ENCODE measurements at regions not wholly inside any gene's neighbourhood (a gene's known extent, or its start where the extent isn't known, plus 50 kb on each side); places are given as distances from the start of the nearest gene placed in this dataset.

GRCh38 chr10:21308018-21308417 is 217.5 kb downstream of the SKIDA1 start:
- Histone ChIP-seq H2AFZ (ENCODE audit: low read depth, low read length) (no peak overlapping the region), H3K36me3 (replicated peaks; ENCODE audit: low read depth, low read length) (no peaks in the 10 kb centered on the region), H3K27ac (ENCODE audit: low read length) (no peak overlapping the region), H3K79me2 (ENCODE audit: low read length) (no peaks in the 10 kb centered on the region), H3K9ac (ENCODE audit: low read length) (no peak overlapping the region), H3K4me2 (ENCODE audit: low read length) (no peak overlapping the region), H3K4me3 (ENCODE audit: low read length) (no peak overlapping the region), H3K9me3 (ENCODE audit: insufficient read depth, low read length) (no peaks in the 10 kb centered on the region), H3K4me1 (ENCODE audit: low read length) (no peaks in the 10 kb centered on the region), H4K20me1 (ENCODE audit: insufficient read depth, low read length) (no peaks in the 10 kb centered on the region), H3K27me3 (ENCODE audit: low read depth, low read length) (no peaks in the 10 kb centered on the region)
- TF ChIP-seq EZH2phosphoT487 (IDR thresholded peaks at IDR 0.05; ENCODE audit: low read depth), result no peak
- TF ChIP-seq, protein P1, sequence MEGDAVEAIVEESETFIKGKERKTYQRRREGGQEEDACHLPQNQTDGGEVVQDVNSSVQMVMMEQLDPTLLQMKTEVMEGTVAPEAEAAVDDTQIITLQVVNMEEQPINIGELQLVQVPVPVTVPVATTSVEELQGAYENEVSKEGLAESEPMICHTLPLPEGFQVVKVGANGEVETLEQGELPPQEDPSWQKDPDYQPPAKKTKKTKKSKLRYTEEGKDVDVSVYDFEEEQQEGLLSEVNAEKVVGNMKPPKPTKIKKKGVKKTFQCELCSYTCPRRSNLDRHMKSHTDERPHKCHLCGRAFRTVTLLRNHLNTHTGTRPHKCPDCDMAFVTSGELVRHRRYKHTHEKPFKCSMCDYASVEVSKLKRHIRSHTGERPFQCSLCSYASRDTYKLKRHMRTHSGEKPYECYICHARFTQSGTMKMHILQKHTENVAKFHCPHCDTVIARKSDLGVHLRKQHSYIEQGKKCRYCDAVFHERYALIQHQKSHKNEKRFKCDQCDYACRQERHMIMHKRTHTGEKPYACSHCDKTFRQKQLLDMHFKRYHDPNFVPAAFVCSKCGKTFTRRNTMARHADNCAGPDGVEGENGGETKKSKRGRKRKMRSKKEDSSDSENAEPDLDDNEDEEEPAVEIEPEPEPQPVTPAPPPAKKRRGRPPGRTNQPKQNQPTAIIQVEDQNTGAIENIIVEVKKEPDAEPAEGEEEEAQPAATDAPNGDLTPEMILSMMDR (IDR thresholded peaks at IDR 0.05; ENCODE audit: low read depth, low read length), result no peak

GRCh38 chr10:21304608-21305007 is 220.9 kb downstream of the SKIDA1 start:
- Histone ChIP-seq H3K9ac (ENCODE audit: low read length) (no peak overlapping the region), H3K9me3 (ENCODE audit: insufficient read depth, low read length) (no peaks in the 10 kb centered on the region), H3K4me2 (ENCODE audit: low read length) (no peak overlapping the region), H3K4me1 (ENCODE audit: low read length) (no peaks in the 10 kb centered on the region), H3K27me3 (ENCODE audit: low read depth, low read length) (no peaks in the 10 kb centered on the region), H3K79me2 (ENCODE audit: low read length) (no peaks in the 10 kb centered on the region), H3K27ac (ENCODE audit: low read length) (no peak overlapping the region), H2AFZ (ENCODE audit: low read depth, low read length) (no peak overlapping the region), H3K4me3 (ENCODE audit: low read length) (no peak overlapping the region), H4K20me1 (ENCODE audit: insufficient read depth, low read length) (no peaks in the 10 kb centered on the region), H3K36me3 (replicated peaks; ENCODE audit: low read depth, low read length) (no peaks in the 10 kb centered on the region)
- TF ChIP-seq, protein P1 (IDR thresholded peaks at IDR 0.05; ENCODE audit: low read depth, low read length), result no peak
- no peak for TF ChIP-seq EZH2phosphoT487 (IDR thresholded peaks at IDR 0.05; ENCODE audit: low read depth)

DNA sequence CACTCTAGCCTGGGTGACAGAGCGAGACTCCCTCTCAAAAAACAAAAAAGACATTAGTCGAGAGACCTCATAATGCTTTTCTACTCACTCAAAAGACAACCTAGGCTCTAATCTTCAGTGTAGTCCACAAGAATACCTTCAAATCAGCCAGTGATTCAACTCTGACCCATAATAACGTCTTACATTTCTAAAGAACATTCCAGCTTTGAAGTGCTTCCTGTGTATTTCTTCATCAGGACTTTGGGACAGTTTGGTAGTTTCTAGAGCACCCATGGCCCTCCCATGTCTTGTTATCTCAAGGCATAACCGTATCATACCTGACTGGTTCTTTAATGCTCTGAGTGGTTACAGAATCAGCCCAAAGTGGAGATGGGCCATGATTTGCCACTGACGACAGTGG is 221.3 kb downstream of the SKIDA1 start:
- Histone ChIP-seq H3K4me3 (ENCODE audit: low read length) (no peak overlapping the region), H3K27ac (ENCODE audit: low read length) (no peak overlapping the region), H3K79me2 (ENCODE audit: low read length) (no peaks in the 10 kb centered on the region), H2AFZ (ENCODE audit: low read depth, low read length) (no peak overlapping the region), H3K4me1 (ENCODE audit: low read length) (no peaks in the 10 kb centered on the region), H3K4me2 (ENCODE audit: low read length) (no peak overlapping the region), H3K9ac (ENCODE audit: low read length) (no peak overlapping the region), H4K20me1 (ENCODE audit: insufficient read depth, low read length) (no peaks in the 10 kb centered on the region), H3K9me3 (ENCODE audit: insufficient read depth, low read length) (no peaks in the 10 kb centered on the region), H3K27me3 (ENCODE audit: low read depth, low read length) (no peaks in the 10 kb centered on the region), H3K36me3 (replicated peaks; ENCODE audit: low read depth, low read length) (no peaks in the 10 kb centered on the region)
- TF ChIP-seq EZH2phosphoT487 (IDR thresholded peaks at IDR 0.05; ENCODE audit: low read depth), result no peak
- TF ChIP-seq, protein P1 (IDR thresholded peaks at IDR 0.05; ENCODE audit: low read depth, low read length), result no peak

DNA sequence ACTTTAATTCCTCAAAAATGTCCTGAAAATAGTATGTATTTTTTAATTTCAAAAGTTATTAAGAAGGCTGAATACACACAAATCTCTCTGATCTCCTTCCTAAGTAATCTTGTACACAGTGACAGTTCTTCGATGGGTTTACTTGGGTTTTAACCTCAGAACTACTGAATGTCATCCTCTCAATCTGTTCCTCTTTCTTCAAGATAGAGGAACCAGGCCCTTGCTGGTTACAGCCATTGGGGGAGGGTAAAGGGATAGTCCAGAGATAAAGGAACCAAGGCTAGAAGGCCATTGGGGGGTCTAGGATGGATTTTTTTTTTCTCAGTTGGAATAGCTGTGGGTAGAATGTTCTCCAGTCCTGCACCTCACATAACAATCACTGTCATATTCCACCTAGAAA is 224.9 kb downstream of the SKIDA1 start:
- Histone ChIP-seq H3K4me2 (ENCODE audit: low read length) (no peak overlapping the region), H3K79me2 (ENCODE audit: low read length) (no peaks in the 10 kb centered on the region), H3K4me1 (ENCODE audit: low read length) (no peaks in the 10 kb centered on the region), H3K9me3 (ENCODE audit: insufficient read depth, low read length) (no peaks in the 10 kb centered on the region), H4K20me1 (ENCODE audit: insufficient read depth, low read length) (no peaks in the 10 kb centered on the region), H3K36me3 (replicated peaks; ENCODE audit: low read depth, low read length) (no peaks in the 10 kb centered on the region), H3K27ac (ENCODE audit: low read length) (no peak overlapping the region), H3K27me3 (ENCODE audit: low read depth, low read length) (no peaks in the 10 kb centered on the region), H3K4me3 (ENCODE audit: low read length) (no peak overlapping the region), H2AFZ (ENCODE audit: low read depth, low read length) (no peak overlapping the region), H3K9ac (ENCODE audit: low read length) (no peak overlapping the region)
- no peak for TF ChIP-seq EZH2phosphoT487 (IDR thresholded peaks at IDR 0.05; ENCODE audit: low read depth)
- TF ChIP-seq, protein P1 (IDR thresholded peaks at IDR 0.05; ENCODE audit: low read depth, low read length), result no peak

All from OCI-LY3 (cell line).